ENCODE measurements at regions not wholly inside any gene's neighbourhood (a gene's known extent, or its start where the extent isn't known, plus 50 kb on each side); places are given as distances from the start of the nearest gene placed in this dataset.
A peak's percentile ranks its signal among the peaks of the same experiment; 100 is the strongest.
"Not testable (repeated sequence)": the region's sequence is repeated elsewhere in the genome, so short reads cannot be mapped to it uniquely, and the experiment has no call there.

DNA sequence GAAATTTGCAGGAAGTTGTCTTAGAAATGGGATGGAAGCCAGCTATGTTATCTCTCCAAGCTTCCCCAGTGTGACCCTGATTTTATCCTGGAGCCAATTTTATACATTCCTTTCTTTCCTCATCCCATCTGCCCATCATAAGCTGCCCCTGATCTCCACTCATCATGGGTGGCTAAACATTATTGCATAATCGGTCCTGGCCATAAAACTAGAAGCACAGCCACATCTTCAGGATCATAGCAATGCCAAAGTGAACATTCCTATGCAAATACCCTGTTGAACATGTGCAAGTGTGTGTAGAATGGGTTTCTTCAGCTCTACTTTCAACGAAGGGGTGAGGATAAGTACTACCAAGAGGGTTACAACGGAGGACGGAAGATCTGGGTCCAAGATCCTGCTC is 50.6 kb upstream of the COG2 start:
- no peak for DNase-seq (ENCODE audit: low read depth)

GRCh38 chr1:230589951-230590350 is 52.3 kb upstream of the COG2 start:
- no peak for DNase-seq (ENCODE audit: low read depth)

GRCh38 chr1:230588323-230588746 is 53.9 kb upstream of the COG2 start:
- DNase-seq (ENCODE audit: low read depth) = no peak

- no peak for DNase-seq (ENCODE audit: low read depth)
Measured at GRCh38 chr1:230587061-230587460, 55.2 kb upstream of the COG2 start.

GRCh38 chr1:230584660-230585059 is 57.6 kb upstream of the COG2 start:
- DNase-seq (ENCODE audit: low read depth) = no peak

- DNase-seq (ENCODE audit: low read depth) = peak; percentile 2
Measured at GRCh38 chr1:230581446-230582079, 60.7 kb upstream of the COG2 start.

GRCh38 chr1:230578616-230579015 is 63.7 kb upstream of the COG2 start:
- DNase-seq (ENCODE audit: low read depth) = no peak

DNA sequence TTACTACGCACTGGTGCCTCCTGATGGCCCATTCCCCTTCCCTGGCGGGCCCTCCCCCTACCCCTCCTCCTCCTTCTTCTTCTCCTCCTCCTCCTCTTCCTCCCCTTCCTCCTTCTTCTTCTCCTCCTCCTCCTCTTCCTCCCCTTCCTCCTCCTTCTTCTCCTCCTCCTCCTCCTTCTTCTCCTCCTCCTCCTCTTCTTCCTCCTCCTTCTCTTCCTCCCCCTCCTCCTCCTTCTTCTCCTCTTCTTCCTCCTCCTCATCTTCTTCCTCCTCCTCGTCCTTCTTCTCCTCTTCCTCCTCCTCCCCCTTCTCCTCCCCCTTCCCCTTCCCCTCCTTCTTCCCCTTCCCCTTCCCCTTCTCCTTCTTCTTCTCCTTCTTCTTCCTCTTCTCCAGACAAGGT is 64.7 kb upstream of the COG2 start:
- DNase-seq (ENCODE audit: low read depth) = no peak

DNA sequence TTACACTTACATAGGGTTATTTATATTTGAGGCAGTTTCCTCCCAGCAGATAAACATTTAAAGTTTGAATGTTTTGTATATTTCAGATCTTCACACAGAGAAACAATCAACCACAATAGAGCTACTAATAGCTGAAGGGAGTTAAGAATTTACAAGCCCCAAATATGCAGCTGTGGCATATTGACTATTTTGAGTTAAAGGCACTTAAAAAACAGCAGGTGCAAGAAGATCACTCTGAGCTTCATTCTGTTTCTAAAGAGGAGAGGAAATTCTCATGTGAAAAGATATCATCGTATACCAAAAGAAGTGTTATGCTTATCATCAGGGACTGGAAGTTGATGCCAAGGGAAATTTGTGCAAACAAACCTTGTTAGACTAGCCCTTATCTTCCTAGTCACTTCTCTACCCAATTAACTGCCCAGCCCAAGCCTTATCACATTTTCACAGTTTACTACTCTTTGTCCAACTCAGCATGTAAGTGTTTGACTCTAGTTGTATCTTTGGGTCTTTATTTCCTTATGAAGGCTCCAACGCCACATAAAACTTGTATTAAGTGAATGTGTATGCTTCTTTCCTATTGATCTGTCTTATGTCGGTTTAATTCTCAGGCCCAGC is 66.3 kb upstream of the COG2 start:
- no peak for DNase-seq (ENCODE audit: low read depth)

DNA sequence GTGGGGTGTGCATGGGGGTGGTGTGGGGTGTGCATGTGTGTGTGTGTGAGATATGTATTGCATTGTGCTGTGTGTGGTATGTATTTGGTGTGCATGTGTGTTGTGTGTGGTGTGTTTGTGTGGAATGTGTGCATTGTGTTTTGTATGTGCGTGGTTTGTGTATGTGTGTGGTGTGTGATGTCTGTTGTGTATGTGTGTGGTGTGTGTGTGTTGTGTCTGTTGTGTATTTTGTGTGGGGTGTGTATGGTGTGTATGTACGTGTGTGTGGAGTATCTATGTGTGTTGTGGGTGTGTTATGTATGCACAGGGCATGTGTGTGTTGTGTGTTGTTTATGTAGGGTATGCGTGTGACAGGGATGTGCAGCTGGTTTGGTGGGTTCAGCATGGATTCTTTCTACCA is 67.8 kb upstream of the COG2 start:
- DNase-seq (ENCODE audit: low read depth) = no peak

DNA sequence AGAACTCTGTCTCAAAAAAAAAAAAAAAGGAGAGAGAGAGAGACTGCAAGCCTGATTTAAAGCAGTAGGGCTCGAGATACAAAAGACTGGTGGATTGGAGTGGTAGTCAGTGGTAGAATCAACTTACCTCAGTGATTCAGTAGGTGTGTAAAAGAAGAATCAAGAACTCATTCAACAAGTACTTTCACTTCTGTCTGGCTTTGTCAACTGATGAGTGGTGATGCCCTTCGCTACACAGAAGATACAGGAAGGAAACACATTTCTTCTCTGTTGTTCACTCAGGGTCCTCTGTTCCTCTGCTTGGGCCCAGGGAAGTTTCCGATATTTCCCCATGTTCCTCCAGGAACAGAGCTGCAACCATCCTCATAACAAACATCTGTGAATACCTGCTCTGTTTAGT is 68.6 kb upstream of the COG2 start:
- no peak for DNase-seq (ENCODE audit: low read depth)

GRCh38 chr1:230572121-230573105 is 69.9 kb upstream of the COG2 start:
- no peak for DNase-seq (ENCODE audit: low read depth)

- no peak for DNase-seq (ENCODE audit: low read depth)
Measured at GRCh38 chr1:230570724-230571360, 71.4 kb upstream of the COG2 start.

GRCh38 chr1:230569201-230569600 is 73.1 kb upstream of the COG2 start:
- no peak for DNase-seq (ENCODE audit: low read depth)

- DNase-seq (ENCODE audit: low read depth) = no peak
Measured at GRCh38 chr1:230568676-230569075, 73.6 kb upstream of the COG2 start.

DNA sequence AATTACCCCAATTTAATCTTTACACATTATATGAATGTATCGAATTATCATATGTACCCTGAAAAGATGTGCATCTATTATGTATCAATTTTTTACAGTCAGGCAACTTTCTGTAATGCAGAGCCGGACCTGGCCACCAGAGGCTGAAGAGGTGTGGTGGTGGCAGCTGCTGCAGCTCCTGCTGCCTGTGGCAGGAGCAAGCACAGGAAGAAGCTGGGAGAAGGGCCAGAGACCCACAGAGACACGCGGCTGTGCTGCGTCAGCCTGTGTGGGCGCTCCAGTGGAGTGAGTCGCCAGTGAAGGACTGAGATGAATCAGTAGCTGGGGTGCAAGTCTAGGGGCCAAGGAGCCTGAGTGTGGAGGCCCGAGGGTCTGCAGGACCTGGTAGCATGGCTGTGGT is 74.3 kb upstream of the COG2 start:
- DNase-seq (ENCODE audit: low read depth) = peak; percentile 16

GRCh38 chr1:230567221-230567575 is 75.1 kb upstream of the COG2 start:
- no peak for DNase-seq (ENCODE audit: low read depth)

- DNase-seq (ENCODE audit: low read depth) = not testable (repeated sequence)
Measured at GRCh38 chr1:230566532-230567220, 75.6 kb upstream of the COG2 start.

DNA sequence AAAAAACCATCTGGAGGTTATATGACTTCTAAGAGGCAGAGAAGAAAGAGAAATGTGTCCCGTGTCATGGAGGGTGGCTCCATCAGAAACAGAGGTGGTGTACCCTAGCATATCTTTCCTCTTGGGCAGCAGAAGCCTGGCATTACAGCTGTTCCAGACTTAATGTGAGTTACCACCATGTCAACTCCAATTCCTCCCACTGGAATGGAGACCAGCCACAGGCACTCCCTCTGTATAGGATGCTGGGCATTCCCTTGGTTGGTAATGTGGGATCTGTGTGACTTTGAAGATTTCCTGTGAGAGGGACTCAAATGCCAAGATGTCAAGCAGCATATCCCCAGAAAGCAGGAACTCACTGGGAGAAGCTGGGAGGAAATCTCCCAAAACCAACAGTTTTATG is 77.1 kb upstream of the COG2 start:
- no peak for DNase-seq (ENCODE audit: low read depth)

DNA sequence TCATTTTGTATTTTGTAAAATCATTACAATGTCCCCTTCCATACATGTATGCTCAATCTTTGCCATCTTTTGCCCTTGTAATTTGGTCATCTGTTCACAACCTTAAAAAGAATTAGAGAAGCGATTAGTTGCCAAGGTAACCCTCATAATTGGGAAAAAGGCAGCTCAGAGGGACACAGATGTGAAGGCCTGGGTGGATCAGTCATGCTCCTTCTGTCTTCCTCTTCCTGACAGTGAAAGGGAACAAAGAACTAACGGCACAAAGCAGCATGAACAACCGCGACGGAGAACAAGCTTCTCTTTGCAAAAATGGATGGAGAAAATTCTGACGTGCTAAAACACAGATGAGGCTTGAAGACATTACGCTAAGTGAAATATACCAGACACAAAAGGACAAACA is 78.7 kb upstream of the COG2 start:
- no peak for DNase-seq (ENCODE audit: low read depth)

DNA sequence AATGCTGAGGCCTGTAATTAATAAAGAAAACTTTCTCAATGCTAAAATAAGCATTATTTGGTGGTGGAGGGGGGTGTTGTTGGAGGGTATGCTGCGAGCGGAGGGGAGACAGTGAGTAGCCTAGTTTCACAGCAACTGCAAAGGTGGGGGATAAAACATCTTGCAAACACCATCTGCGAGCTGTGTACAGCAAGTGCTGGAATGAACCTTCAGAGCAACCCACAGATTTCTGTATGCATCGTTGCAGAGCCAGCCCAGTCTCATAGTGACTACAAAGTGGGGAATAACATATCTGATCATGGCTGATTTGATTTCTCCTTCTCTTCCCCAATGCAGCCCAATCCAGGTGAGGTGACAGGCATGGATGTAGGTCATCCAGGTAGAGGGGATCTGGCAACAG is 80.7 kb upstream of the COG2 start:
- DNase-seq (ENCODE audit: low read depth) = no peak

- DNase-seq (ENCODE audit: low read depth) = no peak
Measured at GRCh38 chr1:230558324-230558723, 84.0 kb upstream of the COG2 start.
